ENCODE measurements at regions not wholly inside any gene's neighbourhood (a gene's known extent, or its start where the extent isn't known, plus 50 kb on each side); places are given as distances from the start of the nearest gene placed in this dataset.

DNA sequence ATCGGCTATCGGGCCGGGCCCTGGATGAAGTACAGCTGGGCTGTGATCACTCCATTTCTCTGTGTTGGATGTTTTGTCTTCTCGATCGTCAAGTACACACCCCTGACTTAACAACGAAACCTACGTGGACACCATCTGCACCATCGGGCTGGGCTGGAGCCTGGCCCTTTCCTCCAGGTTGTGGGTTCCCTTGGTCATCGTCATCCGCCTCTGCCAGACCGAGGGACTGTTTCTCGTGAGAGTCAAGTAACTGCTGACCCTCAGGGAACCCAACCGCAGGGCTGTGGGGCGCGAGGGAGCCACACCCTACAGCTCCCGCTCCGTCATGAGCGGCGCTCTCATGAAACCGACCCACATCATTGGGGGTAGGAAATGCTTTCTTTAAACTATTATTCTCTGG is 842.4 kb upstream of the TMPRSS15 start:
- H3K27ac ChIP-seq = no peak overlapping the region
- no peaks in the 10 kb centered on the region for H3K4me1 ChIP-seq (ENCODE audit: control insufficient read depth in 1 of 2, low read depth in 2 of 2)
- no peak for ATAC-seq (ENCODE audit: insufficient number of reproducible peaks, low FRiP score, low read depth)
- no peaks in the 10 kb centered on the region for H3K27me3 ChIP-seq (replicated peaks; ENCODE audit: insufficient read depth)
- DNase-seq (ENCODE audit: low spot score) = no peak
- no peak overlapping the region for H3K4me3 ChIP-seq
- no peaks in the 10 kb centered on the region for H3K9me3 ChIP-seq
- H3K36me3 ChIP-seq = no peaks in the 10 kb centered on the region
- TF ChIP-seq, protein P1, sequence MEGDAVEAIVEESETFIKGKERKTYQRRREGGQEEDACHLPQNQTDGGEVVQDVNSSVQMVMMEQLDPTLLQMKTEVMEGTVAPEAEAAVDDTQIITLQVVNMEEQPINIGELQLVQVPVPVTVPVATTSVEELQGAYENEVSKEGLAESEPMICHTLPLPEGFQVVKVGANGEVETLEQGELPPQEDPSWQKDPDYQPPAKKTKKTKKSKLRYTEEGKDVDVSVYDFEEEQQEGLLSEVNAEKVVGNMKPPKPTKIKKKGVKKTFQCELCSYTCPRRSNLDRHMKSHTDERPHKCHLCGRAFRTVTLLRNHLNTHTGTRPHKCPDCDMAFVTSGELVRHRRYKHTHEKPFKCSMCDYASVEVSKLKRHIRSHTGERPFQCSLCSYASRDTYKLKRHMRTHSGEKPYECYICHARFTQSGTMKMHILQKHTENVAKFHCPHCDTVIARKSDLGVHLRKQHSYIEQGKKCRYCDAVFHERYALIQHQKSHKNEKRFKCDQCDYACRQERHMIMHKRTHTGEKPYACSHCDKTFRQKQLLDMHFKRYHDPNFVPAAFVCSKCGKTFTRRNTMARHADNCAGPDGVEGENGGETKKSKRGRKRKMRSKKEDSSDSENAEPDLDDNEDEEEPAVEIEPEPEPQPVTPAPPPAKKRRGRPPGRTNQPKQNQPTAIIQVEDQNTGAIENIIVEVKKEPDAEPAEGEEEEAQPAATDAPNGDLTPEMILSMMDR (IDR thresholded peaks at IDR 0.05) = no peak

DNA sequence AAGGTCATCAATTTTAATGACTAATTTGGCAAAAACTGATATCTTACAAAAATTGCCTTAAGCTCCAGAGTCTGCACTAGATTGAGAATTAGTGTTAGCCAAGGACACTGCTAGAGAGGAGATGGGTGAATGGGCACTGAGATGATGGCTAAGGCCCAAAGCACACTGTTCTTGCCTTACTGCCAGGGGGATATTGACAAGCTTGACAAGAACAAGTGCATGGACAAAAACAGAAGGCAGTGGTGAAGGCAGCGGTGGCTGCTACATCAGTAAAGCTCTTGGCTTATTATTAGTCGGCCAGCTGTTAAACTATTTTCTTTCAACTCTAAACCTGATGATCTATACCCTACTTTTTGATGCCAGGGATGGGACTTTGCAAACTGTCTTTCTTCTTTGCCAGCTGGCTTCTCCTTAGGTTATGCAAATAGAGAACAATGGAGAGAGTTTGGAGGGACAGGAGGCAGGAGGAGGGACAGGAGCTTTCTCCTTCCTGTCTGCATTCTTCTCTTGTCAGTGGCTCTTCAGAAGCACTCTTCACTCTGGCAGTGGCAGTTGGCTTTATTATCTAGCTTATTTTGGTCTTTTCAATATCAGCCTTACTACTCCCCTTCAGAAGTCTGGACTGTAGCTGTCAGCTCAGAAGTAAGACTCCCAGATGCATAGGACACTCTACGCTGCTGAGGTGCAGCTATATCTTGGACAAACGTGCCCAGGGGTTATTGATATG is 853.5 kb upstream of the TMPRSS15 start:
- H3K9me3 ChIP-seq = no peaks in the 10 kb centered on the region
- no peaks in the 10 kb centered on the region for H3K27me3 ChIP-seq (replicated peaks; ENCODE audit: insufficient read depth)
- no peaks in the 10 kb centered on the region for H3K36me3 ChIP-seq
- DNase-seq (ENCODE audit: low spot score) (no peak), ATAC-seq (ENCODE audit: insufficient number of reproducible peaks, low FRiP score, low read depth) (no peak)
- TF ChIP-seq, protein P1 (IDR thresholded peaks at IDR 0.05) = no peak
- H3K4me1 ChIP-seq (ENCODE audit: control insufficient read depth in 1 of 2, low read depth in 2 of 2) = no peaks in the 10 kb centered on the region
- no peak overlapping the region for H3K4me3 ChIP-seq
- H3K27ac ChIP-seq = no peak overlapping the region

DNA sequence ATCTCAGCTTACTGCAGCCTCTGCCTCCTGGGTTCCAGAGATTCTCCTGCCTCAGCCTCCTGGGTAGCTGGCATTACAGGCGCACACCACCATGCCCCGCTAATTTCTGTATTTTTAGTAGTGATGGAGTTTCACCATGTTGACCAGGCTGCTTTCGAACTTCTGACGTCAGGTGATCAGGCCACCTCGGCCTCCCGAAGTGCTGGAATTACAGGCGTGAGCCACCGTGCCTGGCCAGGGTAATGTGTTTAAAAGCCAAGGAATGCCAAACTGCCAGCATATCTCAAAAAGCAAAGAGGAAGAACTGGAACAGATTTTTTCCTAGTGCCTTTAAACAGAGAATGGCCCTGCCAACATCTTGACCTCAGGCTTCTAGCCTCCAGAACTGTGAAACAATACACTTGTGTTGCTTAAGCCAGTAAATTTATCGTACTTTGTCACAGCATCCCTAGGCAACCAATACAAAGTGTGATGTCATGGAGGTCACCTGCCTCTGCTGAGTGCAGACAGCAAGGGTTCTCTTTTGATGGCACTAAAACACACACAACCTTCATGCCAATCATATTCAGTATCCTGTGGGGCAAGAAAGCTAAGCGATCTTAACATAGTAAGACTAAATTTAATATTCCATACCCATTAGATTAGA is 858.3 kb upstream of the TMPRSS15 start:
- no peak for ATAC-seq (ENCODE audit: insufficient number of reproducible peaks, low FRiP score, low read depth)
- no peak overlapping the region for H3K27ac ChIP-seq
- H3K4me3 ChIP-seq = no peak overlapping the region
- TF ChIP-seq, protein P1 (IDR thresholded peaks at IDR 0.05) = no peak
- H3K36me3 ChIP-seq = no peaks in the 10 kb centered on the region
- DNase-seq (ENCODE audit: low spot score) = no peak
- H3K9me3 ChIP-seq = no peaks in the 10 kb centered on the region
- H3K4me1 ChIP-seq (ENCODE audit: control insufficient read depth in 1 of 2, low read depth in 2 of 2) = no peaks in the 10 kb centered on the region
- no peaks in the 10 kb centered on the region for H3K27me3 ChIP-seq (replicated peaks; ENCODE audit: insufficient read depth)

DNA sequence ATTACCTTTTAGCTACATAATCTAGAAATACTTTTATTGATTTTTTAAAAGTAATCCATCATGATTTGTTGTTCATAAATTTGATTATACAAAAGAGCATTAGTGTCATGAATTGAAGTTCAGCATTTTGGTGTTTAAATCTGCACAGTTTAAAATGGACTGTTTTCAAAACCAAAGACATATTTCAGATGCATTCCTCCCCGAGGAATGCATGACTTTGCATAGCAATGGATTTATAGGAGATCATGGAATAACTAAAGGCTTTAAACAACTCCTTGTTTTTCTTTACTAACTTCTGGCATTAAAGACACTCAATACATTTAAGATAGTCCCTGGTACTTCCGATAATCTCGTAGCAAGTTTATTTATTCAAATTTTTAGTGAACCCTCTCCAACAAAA is 863.1 kb upstream of the TMPRSS15 start:
- Histone ChIP-seq H3K4me3 (no peak overlapping the region), H3K9me3 (no peaks in the 10 kb centered on the region), H3K27ac (no peak overlapping the region), H3K36me3 (no peaks in the 10 kb centered on the region), H3K4me1 (ENCODE audit: control insufficient read depth in 1 of 2, low read depth in 2 of 2) (no peaks in the 10 kb centered on the region), H3K27me3 (replicated peaks; ENCODE audit: insufficient read depth) (no peaks in the 10 kb centered on the region)
- TF ChIP-seq, protein P1 (IDR thresholded peaks at IDR 0.05) = no peak
- DNase-seq (ENCODE audit: low spot score) (no peak), ATAC-seq (ENCODE audit: insufficient number of reproducible peaks, low FRiP score, low read depth) (no peak)

DNA sequence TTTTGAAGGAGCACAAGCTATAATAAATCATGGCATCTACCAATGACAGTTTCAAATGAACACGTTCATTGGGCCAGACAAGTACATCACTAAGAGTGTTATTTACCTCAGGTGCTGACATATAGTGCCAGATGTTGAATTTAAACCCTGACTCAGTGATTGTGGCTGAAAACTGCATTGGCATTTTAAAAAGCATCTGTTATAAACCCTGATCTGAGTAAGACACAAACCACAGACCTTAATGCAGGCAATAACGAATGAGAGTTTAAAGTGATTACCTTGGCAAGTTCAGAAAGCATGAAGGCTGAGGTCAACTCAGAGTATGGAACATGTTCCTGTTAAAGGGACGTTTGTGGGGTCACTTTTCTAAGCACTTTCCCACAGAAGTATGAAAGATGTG is 865.1 kb upstream of the TMPRSS15 start:
- Histone ChIP-seq H3K4me3 (no peak overlapping the region), H3K36me3 (no peaks in the 10 kb centered on the region), H3K27me3 (replicated peaks; ENCODE audit: insufficient read depth) (no peaks in the 10 kb centered on the region), H3K4me1 (ENCODE audit: control insufficient read depth in 1 of 2, low read depth in 2 of 2) (no peaks in the 10 kb centered on the region), H3K27ac (no peak overlapping the region), H3K9me3 (no peaks in the 10 kb centered on the region)
- TF ChIP-seq, protein P1 (IDR thresholded peaks at IDR 0.05) = no peak
- DNase-seq (ENCODE audit: low spot score) = no peak
- no peak for ATAC-seq (ENCODE audit: insufficient number of reproducible peaks, low FRiP score, low read depth)
